CD4-positive, alpha-beta T cell treated with Interleukin-10 for 1 hour (primary cell): ENCODE measurements at regions not wholly inside any gene's neighbourhood (a gene's known extent, or its start where the extent isn't known, plus 50 kb on each side); places are given as distances from the start of the nearest gene placed in this dataset.

ENCODE experiments used
- DNase-seq: peaks from one replicate; pipeline ENCODE4 v3.0.0-alpha.2; 2020

DNA sequence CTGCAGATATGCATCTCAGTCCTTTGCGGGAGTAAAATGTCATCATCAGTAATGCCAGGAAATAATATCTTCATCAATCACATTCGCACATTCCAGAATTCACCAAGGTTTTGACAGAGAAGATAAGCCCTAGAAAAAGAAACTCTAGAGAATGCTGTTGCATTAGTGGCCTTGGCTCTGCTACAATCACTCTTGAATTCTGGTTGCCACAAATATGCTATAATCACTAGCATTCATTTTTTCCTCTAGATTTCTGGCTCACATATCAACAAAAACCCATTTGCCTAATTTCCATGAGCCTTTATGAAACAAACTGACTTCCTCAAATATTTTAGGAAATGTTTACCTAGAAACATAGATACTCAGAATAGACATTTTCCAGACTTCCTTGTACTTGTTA is 653.4 kb downstream of the ANXA1 start:
- no peak for DNase-seq

DNA sequence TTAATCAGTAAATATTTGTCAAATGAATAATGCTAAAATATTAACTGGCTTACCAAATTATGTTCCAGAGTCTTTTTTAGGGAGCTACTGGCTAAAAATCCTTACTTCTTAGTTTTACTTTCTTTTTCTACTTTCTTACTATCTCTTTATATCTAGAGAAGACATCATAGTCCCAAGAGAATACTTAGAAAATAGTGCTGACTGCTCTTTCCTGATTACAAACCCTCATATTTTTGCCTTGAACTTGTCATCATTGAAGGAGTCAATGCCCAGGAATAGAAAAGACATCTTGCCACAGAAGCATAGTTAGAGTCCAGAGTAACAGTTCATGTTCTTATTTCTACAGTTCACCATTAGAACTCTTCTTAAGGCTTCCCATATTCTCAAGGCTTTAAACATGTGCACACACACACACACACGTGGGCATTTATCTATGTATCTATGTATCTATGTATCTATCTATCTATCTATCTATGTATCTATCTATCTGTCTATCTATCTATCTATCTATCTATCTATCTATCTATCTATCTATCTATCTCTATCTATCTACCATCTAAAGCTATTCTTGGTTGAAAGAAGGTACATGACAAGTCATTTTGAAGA is 654.3 kb downstream of the ANXA1 start:
- DNase-seq: no peak

GRCh38 chr9:73806876-73807275 is 655.2 kb downstream of the ANXA1 start:
- no peak for DNase-seq

DNA sequence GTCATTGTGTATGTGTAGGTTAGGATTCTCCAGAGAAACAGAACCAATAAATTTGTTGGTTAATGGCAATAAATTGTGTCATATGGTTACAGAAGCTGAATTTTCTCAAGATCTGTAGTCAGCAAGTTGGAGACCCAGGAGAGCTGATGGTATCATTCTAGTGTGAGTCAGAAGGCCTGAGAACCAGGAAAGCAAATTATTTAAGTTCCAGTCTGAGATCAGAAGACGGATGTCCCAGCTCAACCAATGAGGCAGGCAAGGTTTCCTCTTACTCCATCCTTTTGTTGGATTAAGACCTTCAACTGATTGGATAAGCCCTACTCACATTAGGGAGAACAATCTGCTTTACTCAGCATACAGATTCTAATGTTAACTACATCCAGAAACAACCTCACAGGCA is 656.3 kb downstream of the ANXA1 start:
- DNase-seq: no peak

- DNase-seq: no peak
Observed at GRCh38 chr9:73810585-73811215, 659.0 kb downstream of the ANXA1 start.

- no peak for DNase-seq
Observed at GRCh38 chr9:73813546-73813945, 661.9 kb downstream of the ANXA1 start.

GRCh38 chr9:73816905-73817304 is 665.2 kb downstream of the ANXA1 start:
- DNase-seq: no peak

DNA sequence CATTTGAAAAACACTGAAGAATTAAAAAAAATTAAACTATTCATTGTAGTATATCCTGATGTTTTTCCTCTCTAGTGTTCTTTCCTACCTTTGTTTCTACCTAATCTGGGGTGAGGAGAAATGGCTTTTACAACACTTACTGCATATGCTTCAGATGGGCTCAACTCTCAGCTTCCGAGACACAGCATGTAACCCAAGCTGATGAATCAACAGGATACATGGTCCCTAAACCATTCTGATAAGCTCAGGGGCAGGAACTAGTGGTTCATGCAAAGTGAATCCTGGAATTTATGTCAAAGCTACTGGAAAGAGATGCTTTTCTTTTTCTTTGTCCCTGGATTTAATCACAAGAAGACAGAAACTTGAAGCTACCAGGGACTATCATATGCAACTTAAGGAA is 672.5 kb upstream of the RORB start:
- DNase-seq: no peak

DNA sequence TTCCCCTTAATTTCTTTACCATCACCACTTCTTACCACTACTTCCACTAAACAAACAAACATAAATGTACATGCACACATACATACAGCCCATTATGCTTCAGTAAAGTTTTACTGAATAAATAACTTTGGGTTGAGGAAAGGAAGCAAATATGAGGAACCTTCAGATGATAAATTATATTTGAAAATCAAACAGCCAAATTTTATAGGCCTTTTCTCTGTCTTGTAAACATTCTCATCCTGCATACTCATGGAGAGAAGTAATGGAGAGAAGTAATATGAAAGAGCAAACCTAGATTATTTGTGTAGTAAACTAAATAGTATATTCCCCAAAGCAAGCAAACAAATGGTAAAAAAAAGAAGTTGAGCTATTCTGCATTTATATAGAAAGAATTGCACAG is 658.3 kb upstream of the RORB start:
- no peak for DNase-seq

DNA sequence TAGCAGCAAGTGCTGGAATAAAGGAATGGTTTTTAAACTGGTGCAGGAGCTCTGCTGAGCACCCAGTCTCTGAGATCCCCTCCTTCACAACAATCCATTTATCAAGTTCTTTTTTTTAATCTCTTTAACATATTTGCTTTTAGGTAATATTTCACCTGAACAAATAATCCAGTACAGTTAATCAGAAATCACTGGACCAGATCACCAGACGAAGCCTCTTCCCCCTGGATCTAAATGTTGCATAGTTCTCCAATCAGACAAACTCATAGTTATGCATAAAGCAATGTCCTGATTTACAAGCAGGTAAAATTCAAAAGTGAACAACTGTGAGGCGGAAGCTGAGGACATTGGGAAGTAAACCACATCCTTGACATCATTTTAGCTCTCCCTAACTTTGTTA is 657.7 kb upstream of the RORB start:
- DNase-seq: no peak

GRCh38 chr9:73841018-73841417 is 656.1 kb upstream of the RORB start:
- DNase-seq: no peak

GRCh38 chr9:73844135-73844534 is 653.0 kb upstream of the RORB start:
- no peak for DNase-seq

GRCh38 chr9:73845539-73845938 is 651.6 kb upstream of the RORB start:
- DNase-seq: no peak

- DNase-seq: no peak
Observed at GRCh38 chr9:73845954-73846690, 651.0 kb upstream of the RORB start.

GRCh38 chr9:73847536-73847935 is 649.6 kb upstream of the RORB start:
- no peak for DNase-seq

- no peak for DNase-seq
Observed at GRCh38 chr9:73853549-73853948, 643.6 kb upstream of the RORB start.

DNA sequence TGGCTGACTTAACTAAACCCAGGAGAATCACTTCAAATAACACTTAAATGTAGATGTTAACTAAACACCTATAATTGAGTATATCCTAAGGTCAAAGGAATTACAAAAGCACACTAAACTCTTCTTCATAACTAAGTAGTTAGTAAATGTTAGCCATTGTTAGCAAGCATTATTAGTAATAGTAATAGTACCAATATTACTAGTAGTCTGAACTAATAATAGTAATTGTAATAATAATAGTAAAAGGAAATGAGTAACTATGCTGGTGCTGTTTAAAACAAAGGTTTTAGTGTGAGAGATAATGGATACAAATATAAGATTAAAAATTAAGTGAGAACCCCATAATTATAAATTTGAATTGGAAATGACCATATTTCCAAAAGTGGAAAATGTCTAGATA is 641.9 kb upstream of the RORB start:
- no peak for DNase-seq

DNA sequence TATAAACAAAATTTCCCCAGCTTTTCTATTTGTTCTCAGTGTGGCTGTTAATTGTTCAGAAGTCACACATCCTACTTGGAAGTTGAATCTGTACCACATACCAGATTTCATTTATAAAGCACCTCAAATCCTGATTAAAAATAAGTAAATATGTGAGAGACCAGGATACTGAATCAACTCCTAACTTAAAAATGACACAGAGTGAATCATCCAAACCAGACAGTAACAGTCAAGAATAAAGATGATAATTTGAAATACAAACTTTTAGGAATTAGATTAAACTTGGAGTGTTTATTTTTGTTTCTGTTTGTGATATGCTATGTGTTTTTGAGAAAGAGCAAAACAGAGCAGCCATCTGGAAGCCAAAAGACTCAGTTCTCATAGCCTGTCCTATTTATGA is 633.2 kb upstream of the RORB start:
- no peak for DNase-seq

- no peak for DNase-seq
Observed at GRCh38 chr9:73866451-73866850, 630.7 kb upstream of the RORB start.

GRCh38 chr9:73869264-73869663 is 627.9 kb upstream of the RORB start:
- peak; percentile 18 for DNase-seq

DNA sequence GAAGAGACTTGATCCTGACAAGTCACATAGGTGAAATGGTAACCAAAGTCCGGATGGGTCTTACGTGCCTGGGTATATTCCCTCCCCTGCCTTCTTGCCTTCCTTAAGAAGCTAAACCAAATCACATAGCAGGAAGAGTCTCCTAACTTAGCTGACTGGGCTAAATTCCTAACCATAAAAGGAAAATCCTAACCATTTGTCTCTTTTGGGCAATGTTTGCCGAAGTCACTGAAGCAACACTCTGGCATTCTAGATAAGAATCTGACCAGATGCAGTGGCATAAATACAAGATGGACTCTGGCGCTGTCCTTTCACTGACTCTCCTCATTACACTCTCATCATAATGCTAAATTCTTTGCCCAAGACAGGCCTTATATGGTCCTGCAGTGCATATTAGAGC is 625.5 kb upstream of the RORB start:
- DNase-seq: no peak

- DNase-seq: no peak
Observed at GRCh38 chr9:73872701-73873100, 624.4 kb upstream of the RORB start.

DNA sequence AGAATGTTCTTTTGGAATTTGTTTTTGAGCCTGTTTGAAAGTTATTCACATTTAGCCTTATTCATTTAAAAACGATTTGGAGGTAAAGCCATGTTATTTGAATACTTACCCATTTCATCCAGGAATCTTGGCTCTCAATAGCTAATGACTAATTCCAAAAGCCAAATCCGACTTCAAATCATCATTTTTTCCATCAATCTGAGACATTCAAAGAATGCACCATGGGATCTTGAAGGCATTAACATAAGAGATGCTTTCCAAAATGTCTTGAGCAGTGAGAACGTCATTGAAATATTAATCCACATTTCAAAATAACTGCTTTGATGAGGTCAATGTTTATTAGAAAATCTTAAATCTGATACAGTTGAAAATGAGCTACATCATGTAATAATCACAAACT is 617.0 kb upstream of the RORB start:
- DNase-seq: no peak

DNA sequence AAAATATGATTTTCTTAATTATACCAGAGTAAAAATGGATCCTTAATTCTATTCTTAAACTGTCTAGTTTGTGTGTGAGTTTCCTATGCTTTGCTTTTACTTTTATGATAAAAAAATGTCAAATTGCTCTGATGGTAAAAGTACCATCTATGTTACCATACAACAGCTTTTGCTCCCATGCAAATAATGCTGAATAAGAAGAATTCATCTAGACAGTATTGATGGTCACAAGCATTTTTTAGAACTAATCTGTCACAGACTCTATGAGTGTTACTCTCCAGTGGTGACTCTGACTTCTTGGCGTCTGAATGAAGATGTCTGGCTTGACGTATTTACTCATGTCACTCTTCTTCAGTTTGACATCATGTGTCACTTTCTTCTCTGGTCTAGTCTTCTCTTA is 608.1 kb upstream of the RORB start:
- no peak for DNase-seq
